ENCODE measurements at regions not wholly inside any gene's neighbourhood (a gene's known extent, or its start where the extent isn't known, plus 50 kb on each side); places are given as distances from the start of the nearest gene placed in this dataset.

DNA sequence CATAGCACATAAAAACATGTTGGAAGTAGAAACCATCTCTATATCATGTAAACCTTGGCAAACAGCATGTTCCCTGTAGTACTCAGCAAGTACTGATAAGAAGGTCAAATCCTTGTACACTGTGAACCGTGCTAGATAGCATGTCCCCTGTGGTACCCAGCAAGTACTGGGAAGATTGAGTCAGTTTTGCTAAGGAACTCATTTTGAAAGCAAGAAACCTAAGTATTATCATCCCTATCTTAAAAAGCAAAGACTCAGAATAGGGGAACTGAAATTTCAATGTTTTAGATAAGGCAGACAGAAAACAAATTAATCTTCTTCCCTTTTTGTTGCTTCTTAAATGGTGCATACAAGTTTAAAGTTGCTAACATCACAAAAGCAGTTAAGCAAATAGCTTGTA, 180.2 kb downstream of the RBM46 start:
- no peaks in the 10 kb centered on the region for H4K20me1 ChIP-seq (ENCODE audit: insufficient read depth, low read length)
- no peaks in the 10 kb centered on the region for H3F3A ChIP-seq (ENCODE audit: insufficient read depth, low read length)
- H3K9ac ChIP-seq (ENCODE audit: low read length) = no peak overlapping the region
- H3K36me3 ChIP-seq (ENCODE audit: insufficient read depth, low read length) = no peaks in the 10 kb centered on the region
- H3K9me2 ChIP-seq (ENCODE audit: low read depth, low read length) = no peaks in the 10 kb centered on the region
- no peaks in the 10 kb centered on the region for H3K4me1 ChIP-seq (ENCODE audit: insufficient read depth, low read length, severe bottlenecking)
- H3K27ac ChIP-seq (ENCODE audit: low read depth, low read length, poor library complexity, severe bottlenecking) = no peak overlapping the region
- H2AFZ ChIP-seq (ENCODE audit: low read length) = no peak overlapping the region
- H3K79me2 ChIP-seq (ENCODE audit: insufficient read depth, low read length) = no peaks in the 10 kb centered on the region
- no peak overlapping the region for H3K4me3 ChIP-seq (ENCODE audit: low read depth, low read length, poor library complexity, severe bottlenecking)
- H3K9me3 ChIP-seq (ENCODE audit: low read length) = no peaks in the 10 kb centered on the region
- H3K27me3 ChIP-seq (ENCODE audit: insufficient read depth, low read length) = no peaks in the 10 kb centered on the region
- no peak overlapping the region for H3K4me2 ChIP-seq (ENCODE audit: low read length)
- TF ChIP-seq, protein P1, sequence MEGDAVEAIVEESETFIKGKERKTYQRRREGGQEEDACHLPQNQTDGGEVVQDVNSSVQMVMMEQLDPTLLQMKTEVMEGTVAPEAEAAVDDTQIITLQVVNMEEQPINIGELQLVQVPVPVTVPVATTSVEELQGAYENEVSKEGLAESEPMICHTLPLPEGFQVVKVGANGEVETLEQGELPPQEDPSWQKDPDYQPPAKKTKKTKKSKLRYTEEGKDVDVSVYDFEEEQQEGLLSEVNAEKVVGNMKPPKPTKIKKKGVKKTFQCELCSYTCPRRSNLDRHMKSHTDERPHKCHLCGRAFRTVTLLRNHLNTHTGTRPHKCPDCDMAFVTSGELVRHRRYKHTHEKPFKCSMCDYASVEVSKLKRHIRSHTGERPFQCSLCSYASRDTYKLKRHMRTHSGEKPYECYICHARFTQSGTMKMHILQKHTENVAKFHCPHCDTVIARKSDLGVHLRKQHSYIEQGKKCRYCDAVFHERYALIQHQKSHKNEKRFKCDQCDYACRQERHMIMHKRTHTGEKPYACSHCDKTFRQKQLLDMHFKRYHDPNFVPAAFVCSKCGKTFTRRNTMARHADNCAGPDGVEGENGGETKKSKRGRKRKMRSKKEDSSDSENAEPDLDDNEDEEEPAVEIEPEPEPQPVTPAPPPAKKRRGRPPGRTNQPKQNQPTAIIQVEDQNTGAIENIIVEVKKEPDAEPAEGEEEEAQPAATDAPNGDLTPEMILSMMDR (IDR thresholded peaks at IDR 0.05; ENCODE audit: low read length) = no peak
- no peak for TF ChIP-seq EZH2 (IDR thresholded peaks at IDR 0.05; ENCODE audit: borderline replicate concordance, low read length)

GRCh38 chr4:154973244-154974035, 192.4 kb downstream of the RBM46 start:
- no peak overlapping the region for H3K27ac ChIP-seq (ENCODE audit: low read depth, low read length, poor library complexity, severe bottlenecking)
- H4K20me1 ChIP-seq (ENCODE audit: insufficient read depth, low read length) = no peaks in the 10 kb centered on the region
- no peak overlapping the region for H3K4me2 ChIP-seq (ENCODE audit: low read length)
- H3K9ac ChIP-seq (ENCODE audit: low read length) = no peak overlapping the region
- no peak for TF ChIP-seq EZH2 (IDR thresholded peaks at IDR 0.05; ENCODE audit: borderline replicate concordance, low read length)
- TF ChIP-seq, protein P1 (IDR thresholded peaks at IDR 0.05; ENCODE audit: low read length) = no peak
- no peak overlapping the region for H2AFZ ChIP-seq (ENCODE audit: low read length)
- no peaks in the 10 kb centered on the region for H3K79me2 ChIP-seq (ENCODE audit: insufficient read depth, low read length)
- H3K9me3 ChIP-seq (ENCODE audit: low read length) = no peaks in the 10 kb centered on the region
- H3K27me3 ChIP-seq (ENCODE audit: insufficient read depth, low read length) = no peaks in the 10 kb centered on the region
- H3K9me2 ChIP-seq (ENCODE audit: low read depth, low read length) = no peaks in the 10 kb centered on the region
- H3K36me3 ChIP-seq (ENCODE audit: insufficient read depth, low read length) = no peaks in the 10 kb centered on the region
- H3K4me3 ChIP-seq (ENCODE audit: low read depth, low read length, poor library complexity, severe bottlenecking) = no peak overlapping the region
- no peaks in the 10 kb centered on the region for H3K4me1 ChIP-seq (ENCODE audit: insufficient read depth, low read length, severe bottlenecking)
- no peaks in the 10 kb centered on the region for H3F3A ChIP-seq (ENCODE audit: insufficient read depth, low read length)

- H3K4me3 ChIP-seq (ENCODE audit: low read depth, low read length, poor library complexity, severe bottlenecking) = no peak overlapping the region
- H2AFZ ChIP-seq (ENCODE audit: low read length) = no peak overlapping the region
- no peaks in the 10 kb centered on the region for H3K4me1 ChIP-seq (ENCODE audit: insufficient read depth, low read length, severe bottlenecking)
- no peaks in the 10 kb centered on the region for H3K9me3 ChIP-seq (ENCODE audit: low read length)
- no peaks in the 10 kb centered on the region for H4K20me1 ChIP-seq (ENCODE audit: insufficient read depth, low read length)
- TF ChIP-seq, protein P1 (IDR thresholded peaks at IDR 0.05; ENCODE audit: low read length) = no peak
- TF ChIP-seq EZH2 (IDR thresholded peaks at IDR 0.05; ENCODE audit: borderline replicate concordance, low read length) = no peak
- H3F3A ChIP-seq (ENCODE audit: insufficient read depth, low read length) = no peaks in the 10 kb centered on the region
- H3K4me2 ChIP-seq (ENCODE audit: low read length) = no peak overlapping the region
- H3K36me3 ChIP-seq (ENCODE audit: insufficient read depth, low read length) = no peaks in the 10 kb centered on the region
- H3K9ac ChIP-seq (ENCODE audit: low read length) = no peak overlapping the region
- no peaks in the 10 kb centered on the region for H3K27me3 ChIP-seq (ENCODE audit: insufficient read depth, low read length)
- H3K9me2 ChIP-seq (ENCODE audit: low read depth, low read length) = no peaks in the 10 kb centered on the region
- H3K79me2 ChIP-seq (ENCODE audit: insufficient read depth, low read length) = no peaks in the 10 kb centered on the region
- H3K27ac ChIP-seq (ENCODE audit: low read depth, low read length, poor library complexity, severe bottlenecking) = no peak overlapping the region
These were observed 196.2 kb downstream of the RBM46 start for GRCh38 chr4:154977228-154977627.
